ENCODE measurements at regions not wholly inside any gene's neighbourhood (a gene's known extent, or its start where the extent isn't known, plus 50 kb on each side); places are given as distances from the start of the nearest gene placed in this dataset.

DNA sequence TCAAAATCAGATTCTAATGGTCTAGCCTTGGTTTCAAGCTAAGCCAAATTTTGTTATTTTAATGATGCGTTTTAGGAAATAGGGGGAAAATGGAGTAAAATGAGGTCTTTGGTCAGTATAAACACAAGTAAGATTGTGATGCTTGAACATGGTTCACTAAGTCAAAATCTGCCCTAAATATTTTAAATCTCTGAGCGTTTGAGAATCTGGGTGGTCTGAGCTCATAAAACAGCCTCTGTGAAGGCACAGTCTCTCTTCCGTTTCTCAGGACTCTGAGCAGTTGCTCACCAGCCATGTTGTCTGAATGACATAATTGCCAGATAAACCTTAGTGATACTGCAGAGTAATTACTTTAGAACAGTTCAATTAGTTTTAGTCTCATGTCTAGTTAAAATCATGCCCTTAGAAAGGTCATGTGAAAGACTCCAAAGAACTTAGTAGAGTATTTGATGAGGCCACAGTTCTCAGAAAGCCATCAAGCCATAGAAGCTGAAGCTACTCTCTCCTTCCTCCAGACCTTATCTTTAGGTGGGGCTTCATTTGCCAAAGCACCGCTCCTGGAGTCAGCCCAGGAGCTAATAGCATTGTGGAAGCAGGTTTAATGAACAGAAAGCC lies 257.1 kb upstream of the MAP3K1 start:
- Histone ChIP-seq H3K36me3 (ENCODE audit: control insufficient read depth, insufficient read depth, low read length) (no peaks in the 10 kb centered on the region), H3K4me3 (ENCODE audit: low read length) (no peak overlapping the region), H3K4me1 (ENCODE audit: control insufficient read depth, insufficient read depth, low read length) (no peaks in the 10 kb centered on the region), H3K27ac (ENCODE audit: low read length) (no peak overlapping the region), H3K27me3 (ENCODE audit: control insufficient read depth, insufficient read depth, low read length) (no peaks in the 10 kb centered on the region), H3K9me3 (replicated peaks; ENCODE audit: control insufficient read depth, low read depth, low read length) (no peaks in the 10 kb centered on the region)
- 40% methylated on average over 1 of the region's 4 CpGs for WGBS (ENCODE audit: insufficient coverage)
- peak; percentile 21 for DNase-seq

DNA sequence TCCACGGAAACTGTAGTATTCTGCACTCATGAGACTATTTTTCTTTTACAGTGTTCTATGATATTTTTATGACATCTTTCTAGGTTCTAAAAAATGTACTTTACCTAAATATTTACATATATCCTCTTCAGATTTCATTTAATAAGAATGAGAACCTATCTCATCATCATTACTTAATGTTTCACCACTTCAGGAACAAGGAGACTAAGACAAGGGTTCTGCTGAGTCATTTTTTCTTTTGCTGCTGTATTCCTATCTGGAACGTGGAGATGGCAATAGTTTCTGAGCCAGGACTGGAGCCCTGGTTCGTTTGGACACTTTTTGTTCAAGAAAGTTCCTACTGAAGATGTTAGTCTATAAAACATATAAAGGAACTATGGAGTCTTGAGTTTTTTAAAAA lies 258.2 kb upstream of the MAP3K1 start:
- no CpG with 5 or more reads among the region's 3 CpGs for WGBS (ENCODE audit: insufficient coverage)
- no peaks in the 10 kb centered on the region for H3K4me1 ChIP-seq (ENCODE audit: control insufficient read depth, insufficient read depth, low read length)
- no peak overlapping the region for H3K27ac ChIP-seq (ENCODE audit: low read length)
- H3K9me3 ChIP-seq (replicated peaks; ENCODE audit: control insufficient read depth, low read depth, low read length): no peaks in the 10 kb centered on the region
- no peak overlapping the region for H3K4me3 ChIP-seq (ENCODE audit: low read length)
- no peaks in the 10 kb centered on the region for H3K27me3 ChIP-seq (ENCODE audit: control insufficient read depth, insufficient read depth, low read length)
- no peaks in the 10 kb centered on the region for H3K36me3 ChIP-seq (ENCODE audit: control insufficient read depth, insufficient read depth, low read length)
- DNase-seq: no peak

DNA sequence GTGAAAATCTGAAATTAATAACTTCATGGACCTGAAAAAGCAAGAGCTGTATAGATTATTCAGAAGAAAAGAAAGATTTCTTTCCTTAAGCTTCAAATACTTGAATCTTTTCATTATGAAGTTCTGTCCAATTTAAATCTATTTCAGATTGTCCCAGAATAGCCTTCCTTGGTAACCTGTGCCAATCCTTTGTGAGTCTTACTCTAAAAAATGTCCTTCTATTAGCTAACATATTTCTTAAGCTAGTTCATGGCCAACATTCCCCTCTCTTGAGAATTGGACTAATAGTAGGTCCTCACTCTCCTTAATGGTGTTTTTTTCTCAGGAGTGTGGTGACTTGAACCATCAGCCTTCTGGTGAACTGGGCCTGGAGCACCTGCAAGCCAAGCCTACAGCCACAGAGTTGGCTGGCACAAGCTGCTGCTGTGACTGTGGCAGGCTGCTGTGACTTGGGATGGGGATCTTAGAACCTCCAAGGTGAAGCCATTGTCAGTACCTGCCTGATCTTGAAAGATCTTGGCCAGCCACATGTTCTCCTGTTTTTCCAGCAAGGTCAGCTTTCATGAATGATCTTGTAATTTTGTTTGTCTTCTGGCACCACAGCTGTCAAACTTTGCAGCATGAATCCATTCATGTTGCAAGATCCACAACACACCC lies 262.6 kb upstream of the MAP3K1 start:
- no peak overlapping the region for H3K27ac ChIP-seq (ENCODE audit: low read length)
- H3K36me3 ChIP-seq (ENCODE audit: control insufficient read depth, insufficient read depth, low read length): no peaks in the 10 kb centered on the region

DNA sequence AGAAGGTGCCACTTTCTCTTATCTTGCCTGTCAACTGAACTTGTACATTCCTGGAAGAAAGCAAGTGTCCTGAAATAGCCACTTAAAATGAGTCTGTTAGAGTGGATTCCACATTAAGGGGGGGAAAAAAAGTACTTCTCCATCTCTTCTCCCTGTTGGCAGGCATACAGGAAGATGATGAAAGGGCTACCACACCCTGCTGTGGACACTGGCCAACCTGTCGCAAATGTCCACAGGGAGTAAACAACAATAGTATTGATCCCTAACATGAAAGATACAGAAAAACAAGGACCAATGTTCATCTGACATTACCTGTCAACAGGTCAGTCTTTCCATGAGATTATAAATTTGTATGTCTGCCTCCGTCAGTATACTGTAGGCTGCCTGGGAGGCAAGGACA lies 265.1 kb upstream of the MAP3K1 start:
- no peak for DNase-seq
- H3K9me3 ChIP-seq (replicated peaks; ENCODE audit: control insufficient read depth, low read depth, low read length): no peaks in the 10 kb centered on the region
- no peaks in the 10 kb centered on the region for H3K27me3 ChIP-seq (ENCODE audit: control insufficient read depth, insufficient read depth, low read length)
- no CpG with 5 or more reads among the region's 2 CpGs for WGBS (ENCODE audit: insufficient coverage)
- peaks cover 2% of the 10 kb centered on the region for H3K4me1 ChIP-seq (ENCODE audit: control insufficient read depth, insufficient read depth, low read length)
- H3K27ac ChIP-seq (ENCODE audit: low read length): no peak overlapping the region
- H3K4me3 ChIP-seq (ENCODE audit: low read length): no peak overlapping the region
- no peaks in the 10 kb centered on the region for H3K36me3 ChIP-seq (ENCODE audit: control insufficient read depth, insufficient read depth, low read length)

More for the DNA sequence above, 262.6 kb upstream of the MAP3K1 start:
- Histone ChIP-seq H3K9me3 (replicated peaks; ENCODE audit: control insufficient read depth, low read depth, low read length) (no peaks in the 10 kb centered on the region), H3K27me3 (ENCODE audit: control insufficient read depth, insufficient read depth, low read length) (no peaks in the 10 kb centered on the region), H3K4me1 (ENCODE audit: control insufficient read depth, insufficient read depth, low read length) (no peaks in the 10 kb centered on the region), H3K4me3 (ENCODE audit: low read length) (no peak overlapping the region)
- DNase-seq: no peak

DNA sequence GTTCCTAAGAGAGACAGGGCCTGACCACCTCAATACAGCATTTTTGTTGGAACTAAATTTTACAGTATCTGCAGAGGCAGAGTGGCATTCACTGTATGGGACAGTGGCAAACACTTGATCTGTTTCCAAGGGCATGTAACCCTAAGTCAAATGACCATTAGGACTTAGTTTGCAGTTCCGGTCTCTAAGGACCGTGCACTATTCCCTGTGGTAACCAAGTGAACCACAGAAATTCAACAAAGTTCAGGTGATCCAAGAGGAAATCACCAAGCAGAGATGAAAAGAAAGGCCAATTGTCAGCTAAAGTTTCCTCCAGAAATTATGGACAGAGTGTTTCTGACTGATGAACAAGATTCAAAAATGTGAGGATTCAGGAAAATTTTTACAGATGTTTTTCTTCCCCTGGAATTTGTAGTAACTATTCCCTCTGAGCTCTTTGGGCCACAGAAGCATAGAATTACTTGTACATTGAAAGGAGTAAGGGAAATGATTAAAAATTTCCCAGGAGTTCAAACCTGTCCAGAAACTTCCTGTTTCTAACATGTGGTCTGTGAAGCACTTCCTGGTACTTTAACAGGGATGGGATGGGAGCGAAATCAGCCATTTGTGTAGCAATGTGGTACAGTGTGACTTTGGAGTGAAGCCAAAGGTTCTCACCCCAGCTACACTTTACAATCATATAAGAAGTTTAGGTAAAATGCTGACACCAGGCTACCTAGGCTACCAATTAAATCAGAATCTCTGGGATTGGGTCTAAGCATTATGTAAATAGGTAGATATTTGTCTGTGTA lies 266.1 kb upstream of the MAP3K1 start:
- no peaks in the 10 kb centered on the region for H3K36me3 ChIP-seq (ENCODE audit: control insufficient read depth, insufficient read depth, low read length)
- no peaks in the 10 kb centered on the region for H3K27me3 ChIP-seq (ENCODE audit: control insufficient read depth, insufficient read depth, low read length)
- peaks cover 4% of the 10 kb centered on the region for H3K4me1 ChIP-seq (ENCODE audit: control insufficient read depth, insufficient read depth, low read length)
- H3K27ac ChIP-seq (ENCODE audit: low read length): no peak overlapping the region
- WGBS (ENCODE audit: insufficient coverage): 100% methylated on average over 2 of the region's 3 CpGs
- no peaks in the 10 kb centered on the region for H3K9me3 ChIP-seq (replicated peaks; ENCODE audit: control insufficient read depth, low read depth, low read length)
- DNase-seq: peak; percentile 39
- H3K4me3 ChIP-seq (ENCODE audit: low read length): no peak overlapping the region

DNA sequence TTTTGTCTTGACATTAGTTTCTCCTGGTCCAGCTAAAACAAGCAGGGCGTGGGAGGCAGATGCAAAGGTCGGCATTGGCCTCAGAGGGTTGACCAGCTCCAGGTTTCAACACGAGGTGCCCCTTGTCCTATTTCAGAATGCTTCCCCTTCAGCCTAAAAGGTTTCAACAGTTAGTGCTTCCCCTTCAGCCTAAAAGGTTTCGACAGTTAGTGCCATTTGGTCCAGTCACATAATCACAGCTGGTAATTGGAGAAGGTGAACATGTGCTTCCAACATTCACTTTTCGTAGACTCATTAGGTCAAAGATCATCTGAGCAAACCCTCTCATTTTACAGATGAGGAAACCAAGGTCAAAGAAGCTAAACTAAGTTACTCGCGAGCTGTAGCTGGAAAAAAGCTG lies 270.3 kb upstream of the MAP3K1 start:
- 67% methylated on average over 4 of the region's 7 CpGs for WGBS (ENCODE audit: insufficient coverage)
- peak; percentile 4 for DNase-seq
- Histone ChIP-seq H3K4me3 (ENCODE audit: low read length) (no peak overlapping the region), H3K27me3 (ENCODE audit: control insufficient read depth, insufficient read depth, low read length) (no peaks in the 10 kb centered on the region), H3K4me1 (ENCODE audit: control insufficient read depth, insufficient read depth, low read length) (peaks cover 4% of the 10 kb centered on the region), H3K36me3 (ENCODE audit: control insufficient read depth, insufficient read depth, low read length) (no peaks in the 10 kb centered on the region), H3K9me3 (replicated peaks; ENCODE audit: control insufficient read depth, low read depth, low read length) (no peaks in the 10 kb centered on the region), H3K27ac (ENCODE audit: low read length) (no peak overlapping the region)

DNA sequence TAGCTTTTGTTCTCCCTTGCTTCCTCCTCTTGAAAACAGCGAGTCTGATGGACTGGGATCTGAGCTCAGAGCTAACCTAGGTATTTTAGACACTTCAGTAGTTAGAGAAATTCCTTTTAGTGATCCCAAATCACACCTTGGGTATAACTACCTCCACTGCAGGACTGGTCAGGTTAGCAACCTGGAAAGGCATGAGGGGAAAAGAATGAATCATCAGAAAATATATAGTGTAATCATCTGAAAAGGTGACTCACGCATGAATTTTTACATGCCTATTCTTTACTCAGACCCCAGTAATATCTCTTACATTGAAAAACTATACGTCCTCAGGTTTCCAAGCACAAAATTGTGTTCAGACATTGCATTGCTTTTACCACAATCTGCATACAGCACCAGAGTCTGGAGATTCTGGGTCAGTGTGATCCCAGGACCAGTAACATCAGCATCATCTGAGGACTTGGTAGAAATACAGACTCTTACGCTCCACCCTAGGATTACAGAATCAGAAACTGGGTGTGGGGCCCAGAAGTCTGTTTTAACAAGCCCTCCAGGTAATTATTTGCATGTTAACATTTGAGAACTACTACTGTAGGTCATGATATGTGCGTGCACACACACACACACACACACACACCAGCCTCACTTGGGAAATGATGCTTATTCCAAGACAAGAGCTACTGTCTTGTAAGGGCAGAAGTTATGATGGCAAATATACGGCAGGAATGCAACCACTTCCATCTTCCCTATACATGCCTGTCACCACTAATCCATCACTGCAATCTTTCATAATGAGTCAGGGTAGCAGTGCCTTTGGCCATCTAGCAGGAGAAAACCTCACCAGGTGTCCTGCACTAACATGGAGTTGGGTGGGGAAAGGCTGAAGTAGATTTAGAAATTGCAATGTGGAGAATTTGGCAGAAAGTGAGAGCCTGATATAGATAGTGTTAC lies 271.6 kb upstream of the MAP3K1 start:
- no peaks in the 10 kb centered on the region for H3K27me3 ChIP-seq (ENCODE audit: control insufficient read depth, insufficient read depth, low read length)
- no peak overlapping the region for H3K4me3 ChIP-seq (ENCODE audit: low read length)
- H3K9me3 ChIP-seq (replicated peaks; ENCODE audit: control insufficient read depth, low read depth, low read length): no peaks in the 10 kb centered on the region
- peaks cover 4% of the 10 kb centered on the region for H3K4me1 ChIP-seq (ENCODE audit: control insufficient read depth, insufficient read depth, low read length)
- H3K36me3 ChIP-seq (ENCODE audit: control insufficient read depth, insufficient read depth, low read length): no peaks in the 10 kb centered on the region
- no peak overlapping the region for H3K27ac ChIP-seq (ENCODE audit: low read length)
- 100% methylated on average over 1 of the region's 6 CpGs for WGBS (ENCODE audit: insufficient coverage)
- DNase-seq: no peak

DNA sequence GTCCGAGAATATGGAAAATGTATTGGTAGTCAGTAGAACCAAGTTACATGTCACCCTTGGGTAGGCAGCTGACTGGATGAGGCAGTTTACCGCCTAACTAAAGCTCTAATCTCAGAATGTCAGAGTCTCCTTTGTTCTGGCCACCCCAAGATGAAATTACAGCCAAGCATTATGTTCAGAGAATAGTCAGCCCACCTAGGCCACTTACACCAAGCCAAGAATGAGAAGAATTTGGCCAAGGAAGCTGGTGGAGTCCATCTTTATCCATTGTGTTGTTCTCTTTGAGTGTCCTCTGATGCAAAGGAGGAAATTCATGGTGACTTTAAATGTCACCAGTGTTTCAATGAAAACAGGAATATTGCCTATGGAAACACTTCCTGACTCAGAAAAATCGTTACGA lies 275.1 kb upstream of the MAP3K1 start:
- H3K4me1 ChIP-seq (ENCODE audit: control insufficient read depth, insufficient read depth, low read length): peaks cover 2% of the 10 kb centered on the region
- H3K27me3 ChIP-seq (ENCODE audit: control insufficient read depth, insufficient read depth, low read length): no peaks in the 10 kb centered on the region
- WGBS (ENCODE audit: insufficient coverage): 79% methylated on average over 2 of the region's 4 CpGs
- H3K4me3 ChIP-seq (ENCODE audit: low read length): no peak overlapping the region
- DNase-seq: no peak
- no peaks in the 10 kb centered on the region for H3K36me3 ChIP-seq (ENCODE audit: control insufficient read depth, insufficient read depth, low read length)
- H3K9me3 ChIP-seq (replicated peaks; ENCODE audit: control insufficient read depth, low read depth, low read length): no peaks in the 10 kb centered on the region
- no peak overlapping the region for H3K27ac ChIP-seq (ENCODE audit: low read length)

DNA sequence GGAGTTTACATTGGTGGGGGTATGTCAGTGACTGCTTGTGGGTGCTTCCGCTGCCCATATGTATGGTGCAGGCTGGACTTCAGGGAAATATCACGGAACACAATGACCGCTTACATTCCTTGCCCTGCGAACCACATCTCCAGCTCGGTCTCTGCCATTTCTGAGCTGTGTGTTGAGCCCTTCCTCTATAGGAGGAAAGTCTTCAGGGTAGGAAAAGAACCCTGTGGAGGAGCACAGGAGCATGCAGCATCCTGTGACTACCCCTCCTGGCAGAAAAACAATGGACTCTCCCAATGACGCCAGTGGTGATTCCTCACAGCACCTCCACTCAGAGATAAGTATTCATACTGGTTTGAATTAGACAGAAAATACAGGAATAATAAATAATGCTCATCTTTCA lies 276.8 kb upstream of the MAP3K1 start:
- H3K36me3 ChIP-seq (ENCODE audit: control insufficient read depth, insufficient read depth, low read length): no peaks in the 10 kb centered on the region
- no peaks in the 10 kb centered on the region for H3K27me3 ChIP-seq (ENCODE audit: control insufficient read depth, insufficient read depth, low read length)
- DNase-seq: no peak
- 100% methylated on average over 2 of the region's 6 CpGs for WGBS (ENCODE audit: insufficient coverage)
- no peaks in the 10 kb centered on the region for H3K4me1 ChIP-seq (ENCODE audit: control insufficient read depth, insufficient read depth, low read length)
- H3K4me3 ChIP-seq (ENCODE audit: low read length): no peak overlapping the region
- no peak overlapping the region for H3K27ac ChIP-seq (ENCODE audit: low read length)
- H3K9me3 ChIP-seq (replicated peaks; ENCODE audit: control insufficient read depth, low read depth, low read length): no peaks in the 10 kb centered on the region

DNA sequence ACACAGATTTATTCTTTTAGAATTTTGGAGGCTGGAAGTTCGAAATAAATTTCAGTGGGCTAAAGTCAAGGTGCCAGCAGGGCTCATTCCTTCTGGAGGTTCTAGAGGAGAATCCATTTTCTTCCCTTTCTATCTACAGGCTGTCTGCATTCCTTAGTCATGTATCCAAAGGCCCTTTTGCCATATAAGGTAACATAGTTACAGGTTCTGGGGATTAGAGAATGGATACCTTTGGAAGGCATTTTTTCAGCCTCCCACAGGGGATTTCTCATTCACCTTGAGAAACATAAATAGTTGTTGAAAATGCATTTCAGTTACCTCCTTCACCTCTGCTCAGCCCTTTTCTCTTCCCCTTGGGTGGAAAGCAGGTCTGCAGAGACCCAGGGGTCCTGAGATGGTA lies 280.0 kb upstream of the MAP3K1 start:
- no peak for DNase-seq
- no peaks in the 10 kb centered on the region for H3K9me3 ChIP-seq (replicated peaks; ENCODE audit: control insufficient read depth, low read depth, low read length)
- no peaks in the 10 kb centered on the region for H3K36me3 ChIP-seq (ENCODE audit: control insufficient read depth, insufficient read depth, low read length)
- no peaks in the 10 kb centered on the region for H3K27me3 ChIP-seq (ENCODE audit: control insufficient read depth, insufficient read depth, low read length)
- H3K4me1 ChIP-seq (ENCODE audit: control insufficient read depth, insufficient read depth, low read length): peaks cover 4% of the 10 kb centered on the region
- no peak overlapping the region for H3K4me3 ChIP-seq (ENCODE audit: low read length)
- WGBS (ENCODE audit: insufficient coverage): no CpG with 5 or more reads among the region's 1 CpG
- no peak overlapping the region for H3K27ac ChIP-seq (ENCODE audit: low read length)

All from muscle of leg (tissue), 3 donors.